ENCODE measurements at regions not wholly inside any gene's neighbourhood (a gene's known extent, or its start where the extent isn't known, plus 50 kb on each side); places are given as distances from the start of the nearest gene placed in this dataset.

DNA sequence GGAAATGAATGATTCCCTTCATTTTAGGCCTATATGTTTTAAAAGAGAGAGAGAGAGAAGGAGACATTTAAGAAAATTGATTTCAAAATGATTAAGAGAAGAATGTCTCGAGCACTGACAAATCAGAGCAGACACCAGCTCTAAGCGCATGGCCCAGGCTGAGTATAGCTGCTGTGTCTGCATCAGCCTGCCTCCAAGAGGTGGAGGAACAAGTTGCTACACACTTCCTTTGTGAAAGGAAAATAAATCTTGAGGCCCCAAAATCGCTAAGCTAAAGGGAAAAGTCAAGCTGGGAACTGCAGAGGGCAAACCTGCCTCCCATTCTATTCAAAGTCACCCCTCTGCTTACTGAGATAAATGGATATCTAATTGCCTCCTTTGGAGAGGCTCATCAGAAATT is 728.7 kb upstream of the TMEM132C start:
- no peak for DNase-seq

DNA sequence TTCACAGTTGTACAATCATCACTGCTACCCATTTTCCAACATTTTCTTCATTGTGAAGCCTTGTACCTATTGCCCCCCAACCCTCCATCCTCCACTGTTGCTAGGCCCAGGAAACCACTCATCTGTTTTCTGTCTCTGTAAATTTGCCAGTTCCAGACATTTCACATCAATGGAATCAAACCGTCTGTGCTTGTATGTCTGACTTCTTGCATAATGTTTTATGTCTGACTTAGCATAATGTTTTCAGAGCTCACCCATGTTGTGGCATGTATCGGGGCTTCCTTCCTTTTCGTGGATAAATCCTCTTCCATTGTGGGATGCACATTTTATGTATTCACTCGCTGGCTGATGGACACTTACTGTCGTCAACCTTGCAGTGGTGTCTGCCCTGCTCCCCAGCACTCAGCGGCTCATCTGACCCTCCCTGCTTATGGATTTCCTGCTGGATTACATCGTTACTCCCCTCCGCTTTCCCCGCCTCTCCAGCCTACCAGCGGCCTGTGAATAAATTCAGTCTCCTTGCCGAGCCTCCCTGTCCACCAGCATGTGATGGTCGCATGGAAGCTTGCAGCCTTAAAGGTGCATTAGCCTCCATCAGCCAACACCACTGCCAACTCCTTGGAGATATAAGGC is 727.6 kb upstream of the TMEM132C start:
- no peak for DNase-seq

DNA sequence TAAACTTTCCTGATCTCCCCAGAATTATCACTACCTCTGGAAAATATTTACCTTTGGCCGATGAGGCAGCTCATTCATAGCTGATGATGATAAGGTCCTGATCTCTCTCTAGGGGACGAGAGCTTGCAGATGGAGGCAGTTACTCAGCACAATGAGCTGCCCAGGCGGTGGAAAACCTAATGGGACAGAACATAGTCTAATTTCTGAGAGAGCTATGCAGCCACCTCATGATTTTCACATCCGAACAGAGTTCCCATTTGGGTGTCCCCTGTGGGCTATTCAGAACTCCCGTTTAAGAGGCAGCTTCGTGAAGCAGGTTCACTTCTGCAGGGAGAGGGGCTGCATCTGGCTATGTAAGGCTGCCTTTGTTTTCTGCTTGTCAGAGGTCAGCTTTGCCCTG is 724.6 kb upstream of the TMEM132C start:
- DNase-seq, result no peak

DNA sequence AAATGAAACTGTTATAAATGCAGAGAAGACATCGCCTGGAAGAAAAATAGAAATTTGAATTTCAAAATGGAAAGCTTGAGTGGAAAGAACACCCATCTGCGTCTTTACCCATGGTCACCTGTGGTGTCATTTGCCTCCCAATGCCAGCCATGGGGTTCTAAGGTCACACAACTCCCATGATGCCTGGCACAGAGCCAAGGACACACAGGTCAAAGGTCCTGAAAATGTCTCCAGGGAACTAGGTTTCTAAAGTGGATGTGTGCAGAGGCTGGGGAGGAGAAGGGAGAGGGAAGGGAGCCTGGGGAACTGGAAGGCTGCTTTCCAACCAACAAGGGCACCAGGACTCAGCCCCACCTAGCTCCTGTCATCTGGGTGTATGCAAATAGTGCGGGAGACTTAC is 724.0 kb upstream of the TMEM132C start:
- DNase-seq, result no peak

DNA sequence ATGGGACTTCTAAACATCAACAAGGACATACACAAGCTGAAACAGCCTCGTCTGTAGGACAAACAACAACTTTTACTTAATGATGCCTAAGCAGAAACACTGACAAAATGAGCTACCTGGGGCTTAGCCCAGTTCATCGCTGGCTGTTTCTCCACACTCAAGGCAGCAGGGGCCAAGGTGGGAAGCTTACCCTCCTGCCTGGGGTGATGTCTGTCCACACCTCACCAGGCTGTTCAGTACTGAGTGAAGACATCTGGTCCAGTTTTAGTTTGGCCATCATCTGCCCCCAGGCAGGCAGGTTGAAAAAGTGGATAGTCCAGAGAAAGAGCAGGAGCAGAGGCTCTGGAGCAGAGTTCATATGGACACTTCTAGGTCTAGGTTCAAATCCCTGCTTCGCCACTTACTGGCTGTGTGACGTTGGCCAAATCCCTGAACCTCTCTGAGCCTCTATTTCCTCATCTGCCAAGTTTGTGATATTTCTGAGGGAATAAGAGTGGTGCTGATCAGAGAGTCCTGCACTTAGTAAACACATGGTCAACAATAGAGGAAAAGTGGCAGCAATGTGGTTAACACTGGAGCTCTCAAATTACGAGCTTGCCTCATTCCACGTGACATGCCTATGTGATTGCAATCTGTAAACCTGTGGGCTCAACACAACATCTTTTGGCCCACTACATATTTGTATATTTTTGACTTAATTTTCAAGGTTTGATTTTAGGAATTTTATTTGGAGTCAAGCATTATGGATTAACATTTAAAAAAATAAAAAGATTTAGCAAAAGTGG is 720.1 kb upstream of the TMEM132C start:
- DNase-seq, result no peak

- DNase-seq, result no peak
These were observed 718.8 kb upstream of the TMEM132C start for GRCh38 chr12:127548123-127548553.

DNA sequence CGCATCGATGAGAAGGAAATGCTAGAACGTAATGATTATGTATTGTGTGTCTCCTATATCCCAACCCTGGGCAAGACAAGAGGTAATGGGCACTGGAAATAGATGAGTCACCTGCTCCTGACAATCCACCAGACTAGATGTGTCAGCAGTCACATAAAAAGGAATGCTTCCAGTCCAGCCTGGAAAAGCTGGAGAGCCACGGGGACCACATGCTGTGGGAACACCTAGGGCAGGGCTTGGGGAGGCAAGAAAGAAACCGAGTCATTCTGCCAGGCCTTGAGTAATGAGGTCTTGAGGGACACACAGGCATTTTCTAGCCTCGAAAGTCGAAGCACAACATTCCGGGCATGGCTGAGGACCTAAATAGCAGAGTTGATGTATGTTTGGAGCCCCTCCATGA is 716.7 kb upstream of the TMEM132C start:
- no peak for DNase-seq

DNA sequence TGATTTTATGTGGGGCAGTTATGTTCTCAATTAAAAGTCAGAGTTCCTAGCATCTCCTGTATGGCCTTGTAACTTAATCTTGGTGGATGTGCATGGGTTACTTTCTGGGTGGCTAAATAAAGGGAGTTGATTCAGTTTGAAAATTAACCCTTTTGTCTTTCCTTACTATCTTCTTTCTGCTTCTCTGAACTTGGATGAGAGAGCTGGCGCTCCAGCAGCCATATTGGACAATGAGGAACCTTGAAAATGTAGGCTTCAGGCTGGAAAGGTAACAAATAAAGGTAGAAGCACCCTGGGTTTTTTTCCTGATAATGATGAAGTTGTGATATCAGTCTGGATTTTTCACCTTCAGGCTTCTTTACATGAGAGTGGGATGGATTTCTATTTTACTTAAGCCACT is 714.1 kb upstream of the TMEM132C start:
- DNase-seq, result no peak

- DNase-seq, result no peak
These were observed 711.9 kb upstream of the TMEM132C start for GRCh38 chr12:127555071-127555470.

DNA sequence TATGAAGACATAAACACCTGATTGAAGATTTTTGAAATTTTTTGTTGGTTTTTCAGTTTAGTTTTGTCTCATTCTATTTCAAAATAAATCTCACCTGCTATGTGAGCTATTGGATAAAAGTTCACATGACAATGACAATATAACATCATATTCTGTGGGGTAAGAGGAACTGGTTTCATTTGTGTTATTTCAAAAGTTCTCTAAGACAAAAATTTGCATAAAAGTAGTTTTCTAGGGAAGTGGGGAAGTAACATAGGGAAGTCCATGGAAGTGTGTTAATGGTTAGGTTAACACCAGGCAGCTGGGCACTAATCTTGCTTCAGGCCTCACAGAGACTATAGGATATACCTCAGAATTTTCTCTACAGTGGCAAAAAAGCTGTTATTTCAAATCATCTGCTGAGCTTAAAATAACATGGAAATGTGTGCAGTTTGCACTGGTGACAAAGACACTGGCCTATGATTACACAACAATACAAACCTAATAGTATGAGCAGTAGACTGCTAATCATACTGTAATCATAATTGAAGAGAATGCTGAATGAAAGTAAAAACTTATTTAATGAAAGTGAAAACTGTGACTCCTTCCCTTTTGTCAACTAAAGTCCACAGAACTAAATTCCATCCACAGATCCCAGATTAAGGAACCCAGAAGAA is 710.6 kb upstream of the TMEM132C start:
- DNase-seq, result no peak

DNA sequence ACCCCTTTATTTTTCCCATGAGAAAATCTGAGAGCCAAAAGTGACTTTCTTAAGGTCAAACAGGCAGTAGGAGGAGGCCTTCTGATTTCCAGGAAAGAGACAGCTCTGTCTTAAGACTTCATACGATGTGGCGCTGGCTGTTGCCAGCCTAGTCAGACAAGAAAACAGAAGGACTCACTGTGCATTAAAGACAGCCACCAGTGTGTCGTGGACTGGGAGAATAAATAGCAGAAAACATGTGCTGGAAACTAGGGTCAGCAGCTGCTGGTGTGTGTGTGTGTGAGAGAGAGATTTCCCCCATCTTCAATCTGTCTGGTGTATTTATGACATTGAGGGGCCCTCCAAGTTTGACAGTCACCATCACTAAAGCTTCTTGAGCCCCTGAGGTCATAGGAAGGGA is 708.6 kb upstream of the TMEM132C start:
- DNase-seq, result no peak

- DNase-seq, result peak; percentile 72 to 82
These were observed 707.5 kb upstream of the TMEM132C start for GRCh38 chr12:127559349-127560040.

- no peak for DNase-seq
These were observed 706.9 kb upstream of the TMEM132C start for GRCh38 chr12:127560041-127560478.

- DNase-seq, result no peak
These were observed 704.2 kb upstream of the TMEM132C start for GRCh38 chr12:127562816-127563215.

DNA sequence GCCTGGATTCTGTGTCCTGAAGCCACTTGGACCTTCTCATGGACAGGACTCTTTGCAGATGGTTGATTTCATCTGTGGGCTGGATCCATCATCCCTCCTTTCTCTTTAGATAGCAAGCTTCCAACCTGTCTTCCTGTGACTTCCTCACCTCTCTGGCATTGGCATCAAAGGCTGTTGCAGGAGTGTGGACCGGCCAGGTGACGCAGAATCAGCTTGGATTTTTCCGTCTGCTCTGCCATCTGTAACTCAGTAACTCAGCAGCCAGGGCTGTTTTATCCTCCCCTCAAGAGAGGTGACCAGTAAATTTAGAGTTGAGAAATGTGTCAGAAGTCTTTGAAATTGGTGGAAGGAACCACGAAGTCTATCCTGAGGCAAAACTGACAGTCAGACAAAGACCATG is 701.7 kb upstream of the TMEM132C start:
- no peak for DNase-seq

DNA sequence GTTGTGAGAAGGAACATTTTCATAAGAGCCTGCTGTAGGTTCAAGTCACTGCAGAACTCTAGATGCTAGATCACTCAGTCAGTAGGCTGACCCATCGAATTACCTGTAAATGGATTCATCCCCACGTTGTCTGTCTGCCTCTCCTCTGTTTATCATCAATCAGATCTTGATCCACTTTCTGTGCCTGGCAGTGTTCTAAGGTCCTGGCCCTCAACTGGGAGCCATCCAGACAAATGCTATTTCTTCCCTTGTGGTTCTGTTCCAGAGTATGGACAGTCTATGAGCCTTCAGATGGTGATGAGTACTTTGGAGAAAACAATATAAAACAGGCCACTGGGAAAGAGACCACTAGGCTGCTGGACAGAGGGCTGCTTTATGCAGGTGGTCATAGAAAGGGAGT is 699.4 kb upstream of the TMEM132C start:
- no peak for DNase-seq

GRCh38 chr12:127570387-127570786 is 696.6 kb upstream of the TMEM132C start:
- no peak for DNase-seq

DNA sequence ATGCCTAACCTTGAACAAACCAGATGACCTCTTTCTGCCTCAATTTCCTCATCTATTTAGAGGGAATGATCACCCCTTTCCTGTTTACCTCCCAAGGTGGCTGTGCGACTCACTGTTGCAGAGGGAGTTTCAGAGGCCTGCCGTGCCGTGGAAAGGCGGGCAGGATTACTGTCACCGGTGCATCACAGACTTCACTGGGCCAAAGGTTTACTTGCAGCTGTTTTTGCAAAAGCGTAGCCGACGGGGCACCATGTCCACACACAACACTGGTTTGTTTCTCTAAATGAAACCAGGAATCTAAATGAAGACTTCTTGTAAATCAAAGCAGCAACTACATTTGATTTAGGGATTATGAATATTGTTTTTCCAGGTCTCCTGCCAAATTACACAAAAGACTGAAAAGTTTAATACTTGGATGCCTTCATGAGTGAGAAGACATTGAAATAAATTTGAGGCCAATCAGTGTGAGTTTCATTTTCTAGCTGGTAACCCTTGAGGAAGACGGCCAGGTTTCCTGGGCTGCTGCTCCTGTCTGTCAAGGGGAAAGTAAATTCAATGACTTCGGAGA is 696.1 kb upstream of the TMEM132C start:
- no peak for DNase-seq

GRCh38 chr12:127571578-127571977 is 695.4 kb upstream of the TMEM132C start:
- DNase-seq, result no peak

DNA sequence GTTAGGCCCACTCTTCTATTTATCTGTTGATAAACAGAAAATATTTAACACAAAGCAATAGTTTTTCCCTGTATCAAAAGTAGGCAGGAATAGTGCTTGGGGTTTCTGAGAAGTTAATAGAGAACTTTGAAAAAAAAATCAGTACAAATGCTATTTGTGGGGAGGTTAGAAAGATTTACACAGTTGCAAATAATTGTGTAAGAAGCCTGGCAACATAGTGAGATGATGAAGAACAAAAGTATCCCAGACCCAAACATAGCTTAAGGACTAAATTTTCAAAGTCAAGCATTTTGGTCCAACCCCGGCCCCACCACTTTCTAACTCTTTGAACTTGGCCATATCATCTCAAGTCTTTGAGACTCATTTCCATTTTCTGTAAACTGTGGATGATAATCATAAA is 687.5 kb upstream of the TMEM132C start:
- no peak for DNase-seq

DNA sequence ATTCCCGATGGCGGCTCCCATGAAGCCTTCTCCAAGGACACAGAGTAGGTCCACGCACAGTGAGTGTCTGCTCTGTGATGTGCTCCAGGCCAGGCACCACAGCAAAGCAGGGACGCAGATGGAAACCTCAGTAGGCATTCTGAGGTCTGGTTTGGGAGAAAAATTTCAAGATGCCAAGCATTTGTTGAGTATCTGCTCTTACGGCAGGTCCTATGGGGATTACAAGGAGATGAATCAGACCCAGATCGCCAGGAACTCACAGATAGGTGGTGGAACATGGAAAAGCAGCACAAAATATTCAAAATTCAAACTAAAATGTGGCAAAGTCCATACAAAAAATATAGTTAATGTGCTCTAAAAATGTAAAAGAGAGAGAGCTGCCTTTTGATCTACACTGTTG is 684.9 kb upstream of the TMEM132C start:
- no peak for DNase-seq

DNA sequence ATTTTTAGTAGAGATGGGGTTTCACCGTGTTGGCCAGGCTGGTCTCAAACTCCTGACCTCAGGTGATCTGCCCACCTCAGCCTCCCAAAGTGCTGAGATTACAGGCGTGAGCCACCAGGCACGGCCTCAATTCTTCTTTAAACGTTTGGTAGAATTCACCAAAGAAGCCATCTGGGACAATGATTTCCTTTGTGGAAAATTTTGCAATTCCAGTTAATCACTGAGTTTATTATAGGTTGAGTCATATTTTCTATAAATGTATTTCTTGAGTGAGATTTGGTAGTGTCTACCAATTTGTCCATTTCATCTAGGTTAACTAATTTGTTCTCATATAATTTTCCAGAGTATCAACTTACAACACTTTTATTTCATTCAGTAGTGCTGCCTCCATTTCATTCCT is 683.9 kb upstream of the TMEM132C start:
- DNase-seq, result no peak

DNA sequence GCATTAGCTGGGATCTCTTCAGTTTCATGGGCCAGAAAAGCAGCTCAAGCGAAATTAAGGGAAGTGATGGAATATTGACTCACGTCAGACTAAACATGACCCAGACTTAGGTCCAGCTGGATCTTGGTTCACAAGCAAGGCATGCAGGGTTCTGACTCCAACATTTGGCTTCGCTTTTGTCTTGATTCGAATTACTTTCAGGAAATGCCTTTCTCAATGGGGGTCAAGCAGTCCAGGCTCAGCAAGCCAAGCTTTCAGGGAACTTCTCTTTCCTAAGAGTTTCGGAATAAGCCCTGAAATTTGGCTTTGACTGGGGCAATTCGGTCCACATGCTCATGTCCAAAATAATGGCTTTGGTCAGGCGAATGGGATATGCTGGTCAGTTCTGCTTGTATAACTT is 678.7 kb upstream of the TMEM132C start:
- DNase-seq, result no peak

Measured in activated CD4-positive, alpha-beta T cell treated with anti-CD3 and anti-CD28 coated beads, Interleukin-2, amount 50 U/mL, for 48 hours (primary cell).